GM12892 (cell line): ENCODE measurements at regions not wholly inside any gene's neighbourhood (a gene's known extent, or its start where the extent isn't known, plus 50 kb on each side); places are given as distances from the start of the nearest gene placed in this dataset.

Experiments
- DNase-seq: peaks from one replicate; pipeline ENCODE4 v3.0.0; 2011; ENCODE audit not compliant: insufficient read length
- FAIRE-seq: peaks from 2 replicates; lab custom pipeline; 2011; peaks lifted over from hg19 to GRCh38; lab: Jason Lieb, UNC
- POLR2A ChIP-seq: IDR thresholded peaks from 2 replicates; pipeline ENCODE4 v1.6.1; 2011; ENCODE audit warnings: low read depth, low read length, control low read depth
- POLR2AphosphoS5 ChIP-seq: IDR thresholded peaks from 2 replicates; pipeline ENCODE4 v1.6.1; 2011; ENCODE audit warnings: low read depth, low read length, control low read depth
- TAF1 ChIP-seq: IDR thresholded peaks from 2 replicates; pipeline ENCODE4 v1.6.1; 2011; ENCODE audit warnings: low read depth, mild to moderate bottlenecking, control low read depth, low read length, borderline replicate concordance

GRCh38 chr14:66114071-66114470 is 372.1 kb upstream of the CCDC196 start:
- DNase-seq (no peak), FAIRE-seq (no peak)
- TF ChIP-seq POLR2AphosphoS5 (no peak), TAF1 (no peak), POLR2A (no peak)

GRCh38 chr14:66115740-66116502 is 370.2 kb upstream of the CCDC196 start:
- DNase-seq (no peak), FAIRE-seq (no peak)
- TF ChIP-seq POLR2A: no peak
- TF ChIP-seq POLR2AphosphoS5: no peak
- TF ChIP-seq TAF1: no peak

- FAIRE-seq: no peak
- TF ChIP-seq POLR2AphosphoS5: no peak
- TF ChIP-seq POLR2A: no peak
- TF ChIP-seq TAF1: no peak
- DNase-seq: no peak
Measured at GRCh38 chr14:66116732-66117131, 369.4 kb upstream of the CCDC196 start.

GRCh38 chr14:66117600-66117999 is 368.6 kb upstream of the CCDC196 start:
- no peak for DNase-seq
- FAIRE-seq: no peak
- TF ChIP-seq POLR2A (no peak), TAF1 (no peak), POLR2AphosphoS5 (no peak)

GRCh38 chr14:66119606-66120231 is 366.5 kb upstream of the CCDC196 start:
- DNase-seq (no peak), FAIRE-seq (no peak)
- no peak for TF ChIP-seq POLR2A
- no peak for TF ChIP-seq POLR2AphosphoS5
- no peak for TF ChIP-seq TAF1

- no peak for TF ChIP-seq POLR2A
- FAIRE-seq (no peak), DNase-seq (no peak)
Measured at GRCh38 chr14:66120402-66120801, 365.8 kb upstream of the CCDC196 start.

GRCh38 chr14:66121859-66122258 is 364.3 kb upstream of the CCDC196 start:
- TF ChIP-seq TAF1: no peak
- TF ChIP-seq POLR2A: no peak
- TF ChIP-seq POLR2AphosphoS5: no peak
- FAIRE-seq: no peak
- DNase-seq: no peak

GRCh38 chr14:66129224-66129623 is 356.9 kb upstream of the CCDC196 start:
- no peak for DNase-seq
- no peak for FAIRE-seq
- TF ChIP-seq POLR2A (no peak), POLR2AphosphoS5 (no peak), TAF1 (no peak)

- TF ChIP-seq POLR2A (no peak), TAF1 (no peak), POLR2AphosphoS5 (no peak)
- FAIRE-seq (no peak), DNase-seq (no peak)
Measured at GRCh38 chr14:66131111-66131510, 355.1 kb upstream of the CCDC196 start.

- DNase-seq (no peak), FAIRE-seq (no peak)
- TF ChIP-seq POLR2AphosphoS5: no peak
- TF ChIP-seq POLR2A: no peak
Measured at GRCh38 chr14:66133666-66134065, 352.5 kb upstream of the CCDC196 start.

GRCh38 chr14:66135831-66136230 is 350.3 kb upstream of the CCDC196 start:
- FAIRE-seq: no peak
- DNase-seq: no peak
- TF ChIP-seq POLR2A (no peak), POLR2AphosphoS5 (no peak), TAF1 (no peak)

GRCh38 chr14:66137081-66137480 is 349.1 kb upstream of the CCDC196 start:
- DNase-seq: no peak
- TF ChIP-seq TAF1 (no peak), POLR2A (no peak), POLR2AphosphoS5 (no peak)
- FAIRE-seq: no peak

GRCh38 chr14:66139432-66139831 is 346.7 kb upstream of the CCDC196 start:
- no peak for FAIRE-seq

More at GRCh38 chr14:66139432-66139831, 346.7 kb upstream of the CCDC196 start:
- DNase-seq: no peak
- no peak for TF ChIP-seq POLR2A
- TF ChIP-seq TAF1: no peak
- no peak for TF ChIP-seq POLR2AphosphoS5
